ENCODE measurements at regions not wholly inside any gene's neighbourhood (a gene's known extent, or its start where the extent isn't known, plus 50 kb on each side); places are given as distances from the start of the nearest gene placed in this dataset.

- peaks cover 3% of the 10 kb centered on the region for H3K27me3 Mint-ChIP-seq
- DNase-seq (no peak), ATAC-seq (ENCODE audit: low read depth) (no peak)
- Histone ChIP-seq H3K9ac (ENCODE audit: low read length) (no peak overlapping the region), H3K27ac (ENCODE audit: low read length in 2 of 2) (no peak overlapping the region), H3K27me3 (replicated peaks in 1 of 4; ENCODE audit: control extremely low read depth in 1 of 4, control insufficient read depth in 3 of 4, insufficient read depth in 4 of 4, low read length in 3 of 4) (no peaks in the 10 kb centered on the region), H3K4me3 (ENCODE audit: control extremely low read depth in 1 of 5, extremely low read depth in 1 of 5, insufficient read depth in 1 of 5, low read depth in 2 of 5, low read length in 4 of 5) (no peak overlapping the region), H3K4me2 (replicated peaks; ENCODE audit: low read depth, low read length, poor library complexity, severe bottlenecking) (no peak overlapping the region), H3K36me3 (replicated peaks in 1 of 2; ENCODE audit: control extremely low read depth in 1 of 2, control insufficient read depth in 1 of 2, extremely low read depth in 1 of 2, insufficient read depth in 2 of 2, low read length in 1 of 2) (no peaks in the 10 kb centered on the region), H4K20me1 (ENCODE audit: control insufficient read depth, insufficient read depth, low read length, poor library complexity, severe bottlenecking) (no peaks in the 10 kb centered on the region), H3K79me2 (ENCODE audit: control insufficient read depth, insufficient read depth, low read length) (no peaks in the 10 kb centered on the region), H3K9me3 (ENCODE audit: control extremely low read depth in 1 of 3, control insufficient read depth in 2 of 3, insufficient read depth in 1 of 3, low read length in 2 of 3) (no peaks in the 10 kb centered on the region), H3K4me1 (ENCODE audit: control insufficient read depth in 2 of 2, insufficient read depth in 2 of 2, low read length in 2 of 2) (no peaks in the 10 kb centered on the region), H2AFZ (ENCODE audit: insufficient read depth, low read depth, low read length, poor library complexity, severe bottlenecking) (no peak overlapping the region)
- no peak overlapping the region for H3K27ac Mint-ChIP-seq
- intact Hi-C loops (cut with micrococcal nuclease): no loop called here
- no peaks in the 10 kb centered on the region for H3K4me1 Mint-ChIP-seq
- no peak overlapping the region for H3K4me3 Mint-ChIP-seq
- TF ChIP-seq CTCF (IDR thresholded peaks at IDR 0.05): no peak
- no peak for TF ChIP-seq EZH2 (IDR thresholded peaks at IDR 0.05; ENCODE audit: borderline replicate concordance, insufficient read depth, low read depth, low read length, poor library complexity, severe bottlenecking)
- WGBS (ENCODE audit: insufficient coverage): 50% methylated on average over 1 of the region's 6 CpGs
- peaks cover 2% of the 10 kb centered on the region for H3K9me3 Mint-ChIP-seq (ENCODE audit: insufficient read depth)
- ChIA-PET CTCF (no interaction called here), POLR2A (no interaction called here)
Observed at GRCh38 chr6:100126790-100127484, 132.9 kb upstream of the MCHR2 start.

GRCh38 chr6:100121854-100122609 lies 128.0 kb upstream of the MCHR2 start:
- H3K4me1 ChIP-seq (ENCODE audit: control insufficient read depth in 2 of 2, insufficient read depth in 2 of 2, low read length in 2 of 2): no peaks in the 10 kb centered on the region
- DNase-seq: no peak
- H3K4me3 ChIP-seq (ENCODE audit: control extremely low read depth in 1 of 5, extremely low read depth in 1 of 5, insufficient read depth in 1 of 5, low read depth in 2 of 5, low read length in 4 of 5): no peak overlapping the region
- no peaks in the 10 kb centered on the region for H3K9me3 ChIP-seq (ENCODE audit: control extremely low read depth in 1 of 3, control insufficient read depth in 2 of 3, insufficient read depth in 1 of 3, low read length in 2 of 3)
- Mint-ChIP-seq H3K9me3 (ENCODE audit: insufficient read depth) (no peaks in the 10 kb centered on the region), H3K27ac (no peak overlapping the region), H3K4me3 (no peak overlapping the region), H3K27me3 (peaks cover 3% of the 10 kb centered on the region), H3K4me1 (no peaks in the 10 kb centered on the region)
- no peak for TF ChIP-seq EZH2 (IDR thresholded peaks at IDR 0.05; ENCODE audit: borderline replicate concordance, insufficient read depth, low read depth, low read length, poor library complexity, severe bottlenecking)
- TF ChIP-seq CTCF (IDR thresholded peaks at IDR 0.05): no peak
- no peaks in the 10 kb centered on the region for H3K27me3 ChIP-seq (replicated peaks in 1 of 4; ENCODE audit: control extremely low read depth in 1 of 4, control insufficient read depth in 3 of 4, insufficient read depth in 4 of 4, low read length in 3 of 4)
- H3K27ac ChIP-seq (ENCODE audit: low read length in 2 of 2): no peak overlapping the region
- no peak overlapping the region for H3K9ac ChIP-seq (ENCODE audit: low read length)
- no peak for ATAC-seq (ENCODE audit: low read depth)
- intact Hi-C loops (cut with micrococcal nuclease): no loop called here
- no peaks in the 10 kb centered on the region for H4K20me1 ChIP-seq (ENCODE audit: control insufficient read depth, insufficient read depth, low read length, poor library complexity, severe bottlenecking)
- WGBS (ENCODE audit: insufficient coverage): no CpG with 5 or more reads among the region's 2 CpGs
- H3K79me2 ChIP-seq (ENCODE audit: control insufficient read depth, insufficient read depth, low read length): no peaks in the 10 kb centered on the region
- H2AFZ ChIP-seq (ENCODE audit: insufficient read depth, low read depth, low read length, poor library complexity, severe bottlenecking): no peak overlapping the region
- CTCF ChIA-PET: no interaction called here
- no peak overlapping the region for H3K4me2 ChIP-seq (replicated peaks; ENCODE audit: low read depth, low read length, poor library complexity, severe bottlenecking)
- H3K36me3 ChIP-seq (replicated peaks in 1 of 2; ENCODE audit: control extremely low read depth in 1 of 2, control insufficient read depth in 1 of 2, extremely low read depth in 1 of 2, insufficient read depth in 2 of 2, low read length in 1 of 2): no peaks in the 10 kb centered on the region
- POLR2A ChIA-PET: no interaction called here
